ENCODE measurements at regions not wholly inside any gene's neighbourhood (a gene's known extent, or its start where the extent isn't known, plus 50 kb on each side); places are given as distances from the start of the nearest gene placed in this dataset.

DNA sequence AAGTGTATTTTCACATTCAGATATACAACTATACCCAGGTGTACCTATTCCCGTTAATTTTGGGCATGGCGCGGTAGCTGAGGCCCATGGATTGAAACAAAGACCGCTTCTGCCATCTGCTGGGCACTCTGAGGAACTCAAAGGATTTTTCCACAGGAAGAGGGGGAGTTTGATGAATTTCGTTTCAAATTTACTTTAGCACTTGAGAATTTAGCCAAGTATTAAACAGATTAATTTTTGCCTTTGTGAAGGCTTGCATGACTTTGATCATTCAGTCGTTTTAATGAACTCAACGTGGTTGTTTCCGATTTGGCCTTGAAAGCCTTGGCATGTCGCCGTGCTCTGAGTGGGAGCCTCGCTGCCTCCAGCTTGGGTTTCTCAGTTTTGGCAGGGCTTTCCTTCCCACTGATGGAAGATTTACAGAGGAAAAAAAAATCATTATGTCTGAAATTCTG lies 153.2 kb upstream of the DDHD1 start:
- Histone ChIP-seq H3K14ac (ENCODE audit: insufficient read depth, low read length) (no peak overlapping the region), H2AFZ (ENCODE audit: low read length) (no peak overlapping the region), H2BK15ac (ENCODE audit: low read depth, low read length) (no peak overlapping the region), H3K4me1 (ENCODE audit: insufficient read depth, low read length) (no peaks in the 10 kb centered on the region), H3K9me3 (ENCODE audit: control insufficient read depth, low read depth, low read length) (no peaks in the 10 kb centered on the region), H2BK20ac (ENCODE audit: low read depth, low read length, poor library complexity, severe bottlenecking) (no peak overlapping the region), H3K23ac (ENCODE audit: insufficient read length, low read depth, low read length) (no peak overlapping the region), H3T11ph (ENCODE audit: low read length) (no peak overlapping the region), H4K5ac (ENCODE audit: insufficient read length, low read depth, low read length) (no peak overlapping the region), H4K20me1 (ENCODE audit: control insufficient read depth, insufficient read depth, insufficient read length) (no peaks in the 10 kb centered on the region), H2BK12ac (ENCODE audit: insufficient read length, low read depth, low read length) (no peak overlapping the region), H3K27me3 (ENCODE audit: insufficient read depth, low read length) (no peaks in the 10 kb centered on the region), H3K4ac (ENCODE audit: low read depth, low read length) (no peak overlapping the region), H3K79me2 (ENCODE audit: insufficient read depth, low read length) (no peaks in the 10 kb centered on the region), H3K79me1 (ENCODE audit: insufficient read depth, low read depth, low read length, poor library complexity, severe bottlenecking) (no peaks in the 10 kb centered on the region), H4K91ac (ENCODE audit: insufficient read length, low read depth, low read length) (no peak overlapping the region), H3K18ac (ENCODE audit: insufficient read length, low read depth, low read length) (no peak overlapping the region), H2BK120ac (ENCODE audit: low read depth, low read length, poor library complexity, severe bottlenecking) (no peak overlapping the region), H4K8ac (replicated peaks; ENCODE audit: insufficient read length, low read depth, low read length) (no peak overlapping the region), H3K23me2 (ENCODE audit: insufficient read length, low read depth, low read length, poor library complexity, severe bottlenecking) (no peaks in the 10 kb centered on the region), H3K27ac (ENCODE audit: insufficient read length, low read depth, low read length) (no peak overlapping the region), H3K56ac (ENCODE audit: insufficient read length, low read depth, low read length) (no peak overlapping the region), H2AK5ac (ENCODE audit: insufficient read length, low read length) (no peak overlapping the region), H3K9ac (ENCODE audit: extremely low read depth, insufficient read length, low read length) (no peak overlapping the region), H3K4me2 (ENCODE audit: insufficient read depth, insufficient read length, low read length) (no peak overlapping the region), H2BK5ac (ENCODE audit: insufficient read length, low read length) (no peak overlapping the region)
- Mint-ChIP-seq H3K4me3 (peak overlapping the region in 1 of 2 experiments; percentile 29; a peak in 2 of 5 replicates), H3K27ac (no peak overlapping the region), H3K36me3 (ENCODE audit: insufficient read depth in 1 of 3, low read depth in 3 of 3) (peaks cover 12 to 25% (median 12%) of the 10 kb centered on the region in 3 experiments), H3K4me1 (peaks cover 0 to 3% of the 10 kb centered on the region in 2 experiments; a peak in 1 of 4 replicates), H3K27me3 (ENCODE audit: low read depth) (peaks cover 2% of the 10 kb centered on the region; the same call in 1 of the 2 replicates), H3K9me3 (peaks cover 19 to 23% of the 10 kb centered on the region in 2 experiments)
- TF ChIP-seq, protein P1, sequence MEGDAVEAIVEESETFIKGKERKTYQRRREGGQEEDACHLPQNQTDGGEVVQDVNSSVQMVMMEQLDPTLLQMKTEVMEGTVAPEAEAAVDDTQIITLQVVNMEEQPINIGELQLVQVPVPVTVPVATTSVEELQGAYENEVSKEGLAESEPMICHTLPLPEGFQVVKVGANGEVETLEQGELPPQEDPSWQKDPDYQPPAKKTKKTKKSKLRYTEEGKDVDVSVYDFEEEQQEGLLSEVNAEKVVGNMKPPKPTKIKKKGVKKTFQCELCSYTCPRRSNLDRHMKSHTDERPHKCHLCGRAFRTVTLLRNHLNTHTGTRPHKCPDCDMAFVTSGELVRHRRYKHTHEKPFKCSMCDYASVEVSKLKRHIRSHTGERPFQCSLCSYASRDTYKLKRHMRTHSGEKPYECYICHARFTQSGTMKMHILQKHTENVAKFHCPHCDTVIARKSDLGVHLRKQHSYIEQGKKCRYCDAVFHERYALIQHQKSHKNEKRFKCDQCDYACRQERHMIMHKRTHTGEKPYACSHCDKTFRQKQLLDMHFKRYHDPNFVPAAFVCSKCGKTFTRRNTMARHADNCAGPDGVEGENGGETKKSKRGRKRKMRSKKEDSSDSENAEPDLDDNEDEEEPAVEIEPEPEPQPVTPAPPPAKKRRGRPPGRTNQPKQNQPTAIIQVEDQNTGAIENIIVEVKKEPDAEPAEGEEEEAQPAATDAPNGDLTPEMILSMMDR (conservative IDR thresholded peaks at IDR 0.05): peak; percentile 88
- peak; percentile 46 for DNase-seq
- no CpG with 5 or more reads among the region's 11 CpGs for WGBS (ENCODE audit: extremely low coverage, insufficient read length, low lambda C conversion rate)
